Osteocyte (in vitro differentiated cells): ENCODE measurements at regions not wholly inside any gene's neighbourhood (a gene's known extent, or its start where the extent isn't known, plus 50 kb on each side); places are given as distances from the start of the nearest gene placed in this dataset.

Experiments used
- DNase-seq: peaks from one replicate; pipeline ENCODE4 v3.0.0; 2021; ENCODE audit warnings: mixed read lengths; ENCODE audit not compliant: unreplicated experiment; ENCODE audit errors: extremely low spot score
- H3K27ac Mint-ChIP-seq: one replicate; pipeline ENCODE4 v1.8.0; 2021; ENCODE audit warnings: mild to moderate bottlenecking, mixed read lengths; ENCODE audit not compliant: unreplicated experiment
- H3K27me3 Mint-ChIP-seq: one replicate; pipeline ENCODE4 v1.8.0; 2021; ENCODE audit warnings: mixed read lengths; ENCODE audit not compliant: unreplicated experiment
- H3K36me3 Mint-ChIP-seq: one replicate; pipeline ENCODE4 v1.8.0; 2021; ENCODE audit warnings: mixed read lengths; ENCODE audit not compliant: unreplicated experiment
- H3K4me1 Mint-ChIP-seq: one replicate; pipeline ENCODE4 v1.8.0; 2021; ENCODE audit warnings: mixed read lengths; ENCODE audit not compliant: unreplicated experiment
- H3K4me3 Mint-ChIP-seq: one replicate; pipeline ENCODE4 v1.8.0; 2021; ENCODE audit warnings: mild to moderate bottlenecking, moderate library complexity, mixed read lengths; ENCODE audit not compliant: unreplicated experiment
- H3K9me3 Mint-ChIP-seq: one replicate; pipeline ENCODE4 v1.8.0; 2021; ENCODE audit warnings: mixed read lengths; ENCODE audit not compliant: unreplicated experiment
- CTCF ChIP-seq: fragments of 200-600 bp; sonication (generic); IDR thresholded peaks from 2 replicates; pipeline ENCODE4 v1.5.0; 2021; ENCODE audit warnings: antibody characterized with exemption, mild to moderate bottlenecking, moderate library complexity

GRCh38 chr4:41334182-41334581 is 77.5 kb downstream of the UCHL1 start:
- Mint-ChIP-seq H3K4me3 (no peak overlapping the region), H3K27me3 (peaks cover 8% of the 10 kb centered on the region), H3K27ac (no peak overlapping the region), H3K36me3 (no peaks in the 10 kb centered on the region), H3K4me1 (no peaks in the 10 kb centered on the region), H3K9me3 (no peaks in the 10 kb centered on the region)
- TF ChIP-seq CTCF: no peak
- no peak for DNase-seq

GRCh38 chr4:41339812-41340809 is 83.4 kb downstream of the UCHL1 start:
- DNase-seq: no peak
- Mint-ChIP-seq H3K4me1 (no peaks in the 10 kb centered on the region), H3K27ac (no peak overlapping the region), H3K9me3 (no peaks in the 10 kb centered on the region), H3K27me3 (no peaks in the 10 kb centered on the region), H3K36me3 (no peaks in the 10 kb centered on the region), H3K4me3 (no peak overlapping the region)
- no peak for TF ChIP-seq CTCF

- Mint-ChIP-seq H3K4me3 (no peak overlapping the region), H3K27ac (no peak overlapping the region), H3K27me3 (peaks cover 13% of the 10 kb centered on the region), H3K9me3 (peaks cover 4% of the 10 kb centered on the region), H3K36me3 (no peaks in the 10 kb centered on the region), H3K4me1 (peaks cover 6% of the 10 kb centered on the region)
- TF ChIP-seq CTCF: no peak
- DNase-seq: no peak
Observed at GRCh38 chr4:41346306-41347061, 89.8 kb downstream of the UCHL1 start.

GRCh38 chr4:41349021-41349420 is 92.3 kb downstream of the UCHL1 start:
- no peak for DNase-seq
- Mint-ChIP-seq H3K9me3 (peaks cover 4% of the 10 kb centered on the region), H3K4me1 (peaks cover 6% of the 10 kb centered on the region), H3K27me3 (peaks cover 30% of the 10 kb centered on the region), H3K4me3 (no peak overlapping the region), H3K27ac (no peak overlapping the region), H3K36me3 (no peaks in the 10 kb centered on the region)
- TF ChIP-seq CTCF: no peak
